OCI-LY7 (cell line): ENCODE measurements at regions not wholly inside any gene's neighbourhood (a gene's known extent, or its start where the extent isn't known, plus 50 kb on each side); places are given as distances from the start of the nearest gene placed in this dataset.

ENCODE experiments used
- EZH2phosphoT487 ChIP-seq: fragments of 200-600 bp; sonication (generic); IDR thresholded peaks from 2 replicates; pipeline ENCODE4 v1.6.1; 2018; ENCODE audit warnings: low read depth, borderline replicate concordance, mild to moderate bottlenecking, mixed run types, antibody characterized with exemption, low read length, moderate library complexity, mixed read lengths
- TF ChIP-seq, protein P1 (sequence below): fragments of 200-600 bp; sonication (generic); conservative IDR thresholded peaks from 2 replicates; pipeline ENCODE4 v1.5.1; 2014; ENCODE audit warnings: mild to moderate bottlenecking, antibody characterized with exemption, low read length, moderate library complexity, mixed read lengths

DNA sequence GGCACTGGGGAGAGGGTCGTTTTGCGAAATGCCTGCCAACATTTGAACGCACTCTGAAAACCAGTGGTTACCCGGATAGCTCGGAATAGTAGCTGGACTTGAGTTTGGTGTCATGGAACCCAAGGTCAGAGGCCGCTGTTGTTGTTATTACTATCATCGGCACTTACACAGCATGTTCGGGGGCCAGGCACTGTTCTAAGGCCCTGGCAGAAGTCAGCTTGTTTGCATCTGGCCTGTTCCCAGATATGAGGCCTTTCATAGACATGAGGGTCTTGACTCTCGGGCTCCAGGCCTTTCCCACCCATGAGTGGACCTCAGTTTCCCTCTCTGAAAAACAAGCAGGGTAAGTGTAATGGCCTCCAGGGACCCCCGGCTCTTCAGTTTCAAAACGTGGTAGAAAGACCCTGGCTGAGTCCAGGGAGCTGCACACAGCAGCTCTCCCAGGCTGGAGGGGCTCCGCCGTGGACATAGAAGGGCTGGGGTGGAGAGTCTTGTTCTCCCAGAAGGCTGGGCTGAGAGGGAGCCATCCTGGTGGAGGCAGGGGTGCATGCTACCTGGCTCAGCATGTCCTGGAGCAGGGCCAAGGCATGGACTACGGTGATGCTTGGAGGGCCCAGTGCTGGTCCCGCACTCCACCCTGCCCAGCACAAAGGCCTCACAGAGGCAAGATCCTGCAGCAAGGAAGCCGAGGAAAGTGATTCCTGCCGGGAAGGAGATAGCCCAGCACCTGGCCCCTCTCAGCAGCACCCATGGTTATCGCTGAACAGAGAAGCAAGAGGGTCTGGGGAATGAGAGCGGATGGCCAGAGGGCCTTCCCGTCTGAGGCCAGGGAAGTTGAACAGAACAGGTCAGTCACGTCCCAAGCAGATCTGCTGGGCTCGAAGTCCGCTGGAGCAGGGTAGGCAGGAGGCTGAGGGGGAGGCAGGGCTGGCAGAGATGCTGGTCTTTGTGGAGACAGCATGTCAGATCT is 63.5 kb upstream of the C14orf180 start:
- TF ChIP-seq, protein P1, sequence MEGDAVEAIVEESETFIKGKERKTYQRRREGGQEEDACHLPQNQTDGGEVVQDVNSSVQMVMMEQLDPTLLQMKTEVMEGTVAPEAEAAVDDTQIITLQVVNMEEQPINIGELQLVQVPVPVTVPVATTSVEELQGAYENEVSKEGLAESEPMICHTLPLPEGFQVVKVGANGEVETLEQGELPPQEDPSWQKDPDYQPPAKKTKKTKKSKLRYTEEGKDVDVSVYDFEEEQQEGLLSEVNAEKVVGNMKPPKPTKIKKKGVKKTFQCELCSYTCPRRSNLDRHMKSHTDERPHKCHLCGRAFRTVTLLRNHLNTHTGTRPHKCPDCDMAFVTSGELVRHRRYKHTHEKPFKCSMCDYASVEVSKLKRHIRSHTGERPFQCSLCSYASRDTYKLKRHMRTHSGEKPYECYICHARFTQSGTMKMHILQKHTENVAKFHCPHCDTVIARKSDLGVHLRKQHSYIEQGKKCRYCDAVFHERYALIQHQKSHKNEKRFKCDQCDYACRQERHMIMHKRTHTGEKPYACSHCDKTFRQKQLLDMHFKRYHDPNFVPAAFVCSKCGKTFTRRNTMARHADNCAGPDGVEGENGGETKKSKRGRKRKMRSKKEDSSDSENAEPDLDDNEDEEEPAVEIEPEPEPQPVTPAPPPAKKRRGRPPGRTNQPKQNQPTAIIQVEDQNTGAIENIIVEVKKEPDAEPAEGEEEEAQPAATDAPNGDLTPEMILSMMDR: no peak
- TF ChIP-seq EZH2phosphoT487: no peak
